Heart left ventricle (tissue), 16 donors: ENCODE measurements at regions not wholly inside any gene's neighbourhood (a gene's known extent, or its start where the extent isn't known, plus 50 kb on each side); places are given as distances from the start of the nearest gene placed in this dataset.

Experiments
- ATAC-seq, 4 donors: fragments of 200-7000 bp; cut with Tn5 transposase; one replicate each; pipeline ENCODE4 v1.9.1; 2020 to 2022; ENCODE audit warnings: moderate library complexity in 4 of 4, mild to moderate bottlenecking in 3 of 4, moderate number of reproducible peaks in 1 of 4
- DNase-seq, 5 donors: peaks; one replicate each; pipeline ENCODE4 v3.0.0-alpha.2; 2020
- H3K27ac ChIP-seq, 12 donors: fragments of 200-600 bp; sonication (generic) in 4 of 12; one replicate each; pipeline versions ENCODE4 v1.5.0 to v1.8.0; 2016 to 2022; ENCODE audit warnings: mild to moderate bottlenecking in 2 of 12
- H3K27me3 ChIP-seq, 9 donors: fragments of 200-600 bp; sonication (generic) in 2 of 9; one replicate each; pipeline versions ENCODE4 v1.5.1 to v1.8.0; 2016 to 2022; ENCODE audit warnings: mild to moderate bottlenecking in 3 of 9
- H3K36me3 ChIP-seq, 9 donors: fragments of 200-600 bp; sonication (generic) in 2 of 9; one replicate each; pipeline versions ENCODE4 v1.5.0 to v1.8.0; 2018 to 2022; ENCODE audit warnings: mild to moderate bottlenecking in 2 of 9
- H3K4me1 ChIP-seq, 12 donors: fragments of 200-600 bp; sonication (generic) in 4 of 12; one replicate each; pipeline versions ENCODE4 v1.5.0 to v1.8.0; 2016 to 2022; ENCODE audit warnings: mild to moderate bottlenecking in 3 of 12
- H3K4me3 ChIP-seq, 12 donors: fragments of 200-600 bp; sonication (generic) in 4 of 12; one replicate each; pipeline versions ENCODE4 v1.5.0 to v1.8.0; 2017 to 2022; ENCODE audit warnings: mild to moderate bottlenecking in 9 of 12, moderate library complexity in 4 of 12
- H3K9me3 ChIP-seq, 12 donors: fragments of 200-600 bp; sonication (generic) in 4 of 12; one replicate each; pipeline versions ENCODE4 v1.5.0 to v1.8.0; 2016 to 2022; ENCODE audit warnings: mild to moderate bottlenecking in 1 of 12
- POLR2A ChIP-seq, 2 donors: fragments of 450-650 bp; IDR thresholded peaks; one replicate each; pipeline ENCODE4 v1.6.1; 2017; ENCODE audit warnings: antibody characterized with exemption in 2 of 2, mild to moderate bottlenecking in 2 of 2, moderate library complexity in 2 of 2
- WGBS, 4 donors: extraction: QIAGEN DNeasy Blood & Tissue Kit in 2 of 4; methylation state at CpG; one replicate each; pipeline versions ENCODE4 v1.1.5 to v1.1.7; 2013 to 2018; 5-methylcytosine and 5-hydroxymethylcytosine counted together
- intact Hi-C, 10 donors: fragments of 100-400 bp; cut with DNase I; formaldehyde crosslinking; loops; one replicate each; pipeline versions ENCODE4 v1.11.1 to v1.14.2; 2022
- TF ChIP-seq, protein P1 (sequence below), 12 donors: fragments of 200-600 bp; sonication (generic) in 4 of 12; IDR thresholded peaks; one replicate each; pipeline versions ENCODE4 v1.5.0 to v1.8.0; 2018 to 2022; ENCODE audit warnings: antibody characterized with exemption in 12 of 12, mild to moderate bottlenecking in 5 of 12
- donor health status: ischemic (EF 13 %, LVEDD 7.1; RV severe dilation, severe dysfunction).
- donor health status: healthy with polysubstance abuse.
- donor health status: DM: no; HTN: yes; CAD: no.
- donor health status: DM: no; HTN: no; CAD: no.
- donor health status: ischemic (EF 25% LVEDD 6.9; RV normal size, moderate dysfunction).
- donor health status: ischemic (EF 25% LVEDD 5.7; RV mildly dilated, moderate dysfunction).
- donor health status: healthy.
- donor health status: DM: yes; HTN: yes; CAD: no.
- donor health status: ischemic (EF 35%, LVEDD 5.7; RV mildly dilated, moderate dysfunction).
- donor health status: nonischemic (EF 11% LVEDD 7.7; RV severe dilation, severe dysfunction).
- donor health status: DM: yes; HTN: yes; CAD: no.
- donor health status: PGD.
- donor health status: ischemic (EF 29% LVEDD 5.4; RV normal size, mild dysfunction).
- donor health status: nonischemic (EF 23%, LVEDD 6.1; RV moderate dilation, normal function).

GRCh38 chr13:74706801-74707200 is 572.6 kb upstream of the KLF12 start:
- Histone ChIP-seq H3K36me3 (no peaks in the 10 kb centered on the region), H3K4me1 (peaks cover 0 to 7% (median 0%) of the 10 kb centered on the region in 12 donors), H3K27me3 (no peaks in the 10 kb centered on the region), H3K27ac (no peak overlapping the region), H3K4me3 (no peak overlapping the region), H3K9me3 (no peaks in the 10 kb centered on the region)
- intact Hi-C loops, result no loop called here
- 66 to 76% (median 72%) methylated on average over 2 of the region's 2 CpGs for WGBS, 4 donors
- no peak for DNase-seq
- no peak for ATAC-seq
- TF ChIP-seq POLR2A (IDR thresholded peaks at IDR 0.05), result no peak
- TF ChIP-seq, protein P1, sequence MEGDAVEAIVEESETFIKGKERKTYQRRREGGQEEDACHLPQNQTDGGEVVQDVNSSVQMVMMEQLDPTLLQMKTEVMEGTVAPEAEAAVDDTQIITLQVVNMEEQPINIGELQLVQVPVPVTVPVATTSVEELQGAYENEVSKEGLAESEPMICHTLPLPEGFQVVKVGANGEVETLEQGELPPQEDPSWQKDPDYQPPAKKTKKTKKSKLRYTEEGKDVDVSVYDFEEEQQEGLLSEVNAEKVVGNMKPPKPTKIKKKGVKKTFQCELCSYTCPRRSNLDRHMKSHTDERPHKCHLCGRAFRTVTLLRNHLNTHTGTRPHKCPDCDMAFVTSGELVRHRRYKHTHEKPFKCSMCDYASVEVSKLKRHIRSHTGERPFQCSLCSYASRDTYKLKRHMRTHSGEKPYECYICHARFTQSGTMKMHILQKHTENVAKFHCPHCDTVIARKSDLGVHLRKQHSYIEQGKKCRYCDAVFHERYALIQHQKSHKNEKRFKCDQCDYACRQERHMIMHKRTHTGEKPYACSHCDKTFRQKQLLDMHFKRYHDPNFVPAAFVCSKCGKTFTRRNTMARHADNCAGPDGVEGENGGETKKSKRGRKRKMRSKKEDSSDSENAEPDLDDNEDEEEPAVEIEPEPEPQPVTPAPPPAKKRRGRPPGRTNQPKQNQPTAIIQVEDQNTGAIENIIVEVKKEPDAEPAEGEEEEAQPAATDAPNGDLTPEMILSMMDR (IDR thresholded peaks at IDR 0.05), result no peak

GRCh38 chr13:74705438-74705837 is 571.2 kb upstream of the KLF12 start:
- no peak for ATAC-seq
- DNase-seq, result no peak
- WGBS, 4 donors, result 93 to 97% (median 95%) methylated on average over 2 of the region's 2 CpGs

DNA sequence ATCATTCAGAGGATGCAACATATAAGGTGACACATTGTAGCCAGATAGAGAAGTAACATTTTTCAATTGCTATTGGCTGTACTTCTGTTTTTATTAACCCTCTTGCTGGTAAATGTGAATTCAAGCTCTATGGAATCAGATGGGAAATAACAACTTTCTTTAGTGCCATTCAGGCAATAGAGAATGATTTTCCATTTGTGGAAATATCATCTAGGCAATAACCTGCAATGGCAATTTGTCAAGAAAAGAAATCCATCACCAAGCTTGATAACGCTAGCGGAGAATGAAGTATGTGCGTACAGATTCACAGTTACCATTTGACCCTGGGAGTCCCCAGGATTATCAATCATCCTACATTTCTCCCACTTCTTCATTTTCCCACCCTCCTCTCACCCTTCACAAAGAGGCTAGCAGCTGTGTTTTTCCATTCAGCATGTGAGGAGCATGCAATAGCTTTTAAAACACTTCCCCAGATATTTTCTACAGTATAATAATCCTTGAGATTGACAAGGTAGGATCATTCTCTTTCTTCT is 569.7 kb upstream of the KLF12 start:
- Histone ChIP-seq H3K27me3 (no peaks in the 10 kb centered on the region), H3K36me3 (no peaks in the 10 kb centered on the region), H3K27ac (no peak overlapping the region), H3K4me3 (no peak overlapping the region), H3K4me1 (peaks cover 0 to 7% (median 0%) of the 10 kb centered on the region in 12 donors), H3K9me3 (peaks cover 0 to 5% (median 0%) of the 10 kb centered on the region in 12 donors)
- intact Hi-C loops, result no loop called here
- ATAC-seq (no peak), DNase-seq (no peak)
- WGBS, 4 donors, result 95 to 97% (median 96%) methylated on average over 3 of the region's 3 CpGs
- TF ChIP-seq POLR2A (IDR thresholded peaks at IDR 0.05), result no peak
- TF ChIP-seq, protein P1 (IDR thresholded peaks at IDR 0.05), result no peak

More at GRCh38 chr13:74705438-74705837, 571.2 kb upstream of the KLF12 start:
- TF ChIP-seq POLR2A (IDR thresholded peaks at IDR 0.05), result no peak
- no peak overlapping the region for H3K27ac ChIP-seq
- peaks cover 0 to 7% (median 0%) of the 10 kb centered on the region in 12 donors for H3K4me1 ChIP-seq
- no peaks in the 10 kb centered on the region for H3K9me3 ChIP-seq
- H3K27me3 ChIP-seq, result no peaks in the 10 kb centered on the region
- H3K4me3 ChIP-seq, result no peak overlapping the region
- H3K36me3 ChIP-seq, result no peaks in the 10 kb centered on the region
- intact Hi-C loops, result no loop called here

DNA sequence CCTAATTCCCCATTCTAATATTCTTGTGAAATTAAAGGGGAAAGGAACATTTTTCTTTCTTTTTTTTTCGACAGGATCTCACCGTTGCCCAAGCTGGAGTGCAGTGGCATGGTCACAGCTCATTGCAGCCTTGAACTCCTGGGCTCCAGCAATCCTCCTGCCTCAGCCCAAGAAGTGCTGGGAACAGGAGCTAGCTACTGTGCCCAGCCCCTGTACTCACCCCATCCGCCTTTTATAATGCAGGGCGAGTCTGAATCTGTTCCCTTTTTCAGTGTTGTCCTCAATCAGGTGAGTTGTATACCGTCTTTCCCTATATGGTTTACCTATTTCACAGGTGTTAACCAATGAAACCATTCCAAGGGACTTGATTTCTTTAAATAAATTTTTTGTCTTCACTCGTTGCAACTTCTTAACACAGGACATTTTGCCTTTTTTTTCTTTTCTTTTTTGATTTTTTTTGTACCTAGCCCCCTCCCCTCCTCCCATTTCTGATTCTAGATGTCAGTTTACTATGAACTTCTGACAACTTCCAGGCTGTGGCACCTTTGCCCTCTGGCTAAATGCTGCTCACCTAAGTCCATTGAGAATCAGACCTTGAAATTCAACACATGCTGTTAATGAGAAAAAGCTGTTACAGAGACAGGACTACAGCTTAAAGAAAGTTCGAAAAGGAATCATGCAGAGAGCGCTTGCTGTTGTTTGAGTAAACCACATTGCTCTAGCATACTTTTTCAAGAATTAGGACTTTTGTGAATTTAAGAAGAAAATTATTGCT is 562.1 kb upstream of the KLF12 start:
- Histone ChIP-seq H3K27me3 (no peaks in the 10 kb centered on the region), H3K4me3 (no peak overlapping the region), H3K4me1 (no peaks in the 10 kb centered on the region), H3K36me3 (no peaks in the 10 kb centered on the region), H3K27ac (no peak overlapping the region), H3K9me3 (peaks cover 0 to 5% (median 0%) of the 10 kb centered on the region in 12 donors)
- intact Hi-C loops, result no loop called here
- ATAC-seq (no peak), DNase-seq (no peak)
- TF ChIP-seq, protein P1 (IDR thresholded peaks at IDR 0.05), result no peak
- no peak for TF ChIP-seq POLR2A (IDR thresholded peaks at IDR 0.05)
- WGBS, 4 donors, result 55 to 75% (median 67%) methylated on average over 7 to 8 of the region's 8 CpGs
